ENCODE measurements at regions not wholly inside any gene's neighbourhood (a gene's known extent, or its start where the extent isn't known, plus 50 kb on each side); places are given as distances from the start of the nearest gene placed in this dataset.

DNA sequence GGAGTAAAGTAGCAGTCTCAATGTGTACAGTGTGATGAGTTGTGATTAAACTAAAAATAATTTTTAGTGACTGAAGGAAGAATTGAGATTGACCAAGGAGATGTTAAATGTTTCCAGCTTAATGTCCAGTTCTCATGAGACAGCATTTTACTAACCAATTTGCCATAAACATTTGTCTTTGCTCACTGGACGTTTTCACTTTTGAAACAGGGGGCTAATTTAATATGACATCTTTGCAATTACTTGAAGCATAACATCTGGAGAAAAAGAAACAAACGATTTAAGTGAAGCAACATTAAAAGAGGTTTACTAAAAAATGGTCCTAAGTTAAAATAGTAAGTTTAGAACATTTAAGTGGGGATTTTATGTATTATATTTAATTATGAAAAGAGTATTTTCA lies 443.8 kb downstream of the BCKDHB start:
- TF ChIP-seq, protein P1, sequence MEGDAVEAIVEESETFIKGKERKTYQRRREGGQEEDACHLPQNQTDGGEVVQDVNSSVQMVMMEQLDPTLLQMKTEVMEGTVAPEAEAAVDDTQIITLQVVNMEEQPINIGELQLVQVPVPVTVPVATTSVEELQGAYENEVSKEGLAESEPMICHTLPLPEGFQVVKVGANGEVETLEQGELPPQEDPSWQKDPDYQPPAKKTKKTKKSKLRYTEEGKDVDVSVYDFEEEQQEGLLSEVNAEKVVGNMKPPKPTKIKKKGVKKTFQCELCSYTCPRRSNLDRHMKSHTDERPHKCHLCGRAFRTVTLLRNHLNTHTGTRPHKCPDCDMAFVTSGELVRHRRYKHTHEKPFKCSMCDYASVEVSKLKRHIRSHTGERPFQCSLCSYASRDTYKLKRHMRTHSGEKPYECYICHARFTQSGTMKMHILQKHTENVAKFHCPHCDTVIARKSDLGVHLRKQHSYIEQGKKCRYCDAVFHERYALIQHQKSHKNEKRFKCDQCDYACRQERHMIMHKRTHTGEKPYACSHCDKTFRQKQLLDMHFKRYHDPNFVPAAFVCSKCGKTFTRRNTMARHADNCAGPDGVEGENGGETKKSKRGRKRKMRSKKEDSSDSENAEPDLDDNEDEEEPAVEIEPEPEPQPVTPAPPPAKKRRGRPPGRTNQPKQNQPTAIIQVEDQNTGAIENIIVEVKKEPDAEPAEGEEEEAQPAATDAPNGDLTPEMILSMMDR (IDR thresholded peaks at IDR 0.05; ENCODE audit: partially characterized antibody, unreplicated experiment) = no peak
- Mint-ChIP-seq H3K27ac (ENCODE audit: unreplicated experiment) (no peak overlapping the region), H3K36me3 (ENCODE audit: unreplicated experiment) (no peaks in the 10 kb centered on the region), H3K27me3 (ENCODE audit: unreplicated experiment) (no peaks in the 10 kb centered on the region), H3K4me1 (ENCODE audit: low read depth, unreplicated experiment) (peaks cover 19% of the 10 kb centered on the region), H3K9me3 (ENCODE audit: unreplicated experiment) (peaks cover 9% of the 10 kb centered on the region), H3K4me3 (ENCODE audit: unreplicated experiment) (no peak overlapping the region)
- DNase-seq = no peak

DNA sequence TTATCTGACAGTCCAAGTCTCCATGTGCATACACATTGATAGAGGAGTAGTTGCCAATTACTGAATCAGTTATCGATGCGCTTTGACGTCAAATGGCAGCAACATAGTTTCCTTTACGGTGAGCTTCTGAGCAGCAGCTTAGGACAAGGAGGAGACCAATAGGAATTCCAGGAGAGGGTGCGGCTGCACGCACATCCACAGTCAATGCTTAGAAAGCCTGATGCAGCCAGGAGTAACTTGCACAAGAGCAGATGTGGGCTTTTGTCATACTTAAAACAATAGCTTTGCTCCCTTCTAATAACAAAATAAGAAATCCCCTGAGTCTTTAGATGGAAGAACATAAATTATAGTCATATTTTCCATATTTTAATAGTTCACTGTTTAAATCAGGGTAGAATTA lies 442.1 kb downstream of the BCKDHB start:
- Mint-ChIP-seq H3K27ac (ENCODE audit: unreplicated experiment) (no peak overlapping the region), H3K4me3 (ENCODE audit: unreplicated experiment) (no peak overlapping the region), H3K4me1 (ENCODE audit: low read depth, unreplicated experiment) (peaks cover 23% of the 10 kb centered on the region), H3K27me3 (ENCODE audit: unreplicated experiment) (no peaks in the 10 kb centered on the region), H3K9me3 (ENCODE audit: unreplicated experiment) (peaks cover 9% of the 10 kb centered on the region), H3K36me3 (ENCODE audit: unreplicated experiment) (no peaks in the 10 kb centered on the region)
- TF ChIP-seq, protein P1 (IDR thresholded peaks at IDR 0.05; ENCODE audit: partially characterized antibody, unreplicated experiment) = no peak
- DNase-seq = no peak

DNA sequence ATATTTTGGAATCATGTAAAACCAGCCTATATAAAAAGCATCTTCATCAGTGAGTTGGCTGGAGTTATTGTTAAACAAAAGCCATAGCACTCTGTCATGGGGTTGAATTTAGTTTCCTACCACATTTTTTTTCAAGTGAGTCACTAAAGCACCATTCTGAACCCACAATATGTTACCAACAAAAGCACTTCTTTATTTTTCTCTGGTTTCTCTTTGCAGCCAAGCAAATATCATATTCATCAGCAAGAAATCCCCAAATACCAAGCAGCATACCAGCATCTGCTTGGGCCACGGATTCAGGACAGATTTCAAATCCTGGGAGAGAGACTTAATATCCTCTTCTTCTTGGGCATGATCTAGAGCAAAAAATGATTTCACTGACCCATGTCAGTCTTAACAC lies 441.4 kb downstream of the BCKDHB start:
- Mint-ChIP-seq H3K4me3 (ENCODE audit: unreplicated experiment) (no peak overlapping the region), H3K27ac (ENCODE audit: unreplicated experiment) (no peak overlapping the region), H3K4me1 (ENCODE audit: low read depth, unreplicated experiment) (peaks cover 17% of the 10 kb centered on the region), H3K27me3 (ENCODE audit: unreplicated experiment) (no peaks in the 10 kb centered on the region), H3K36me3 (ENCODE audit: unreplicated experiment) (no peaks in the 10 kb centered on the region), H3K9me3 (ENCODE audit: unreplicated experiment) (peaks cover 5% of the 10 kb centered on the region)
- TF ChIP-seq, protein P1 (IDR thresholded peaks at IDR 0.05; ENCODE audit: partially characterized antibody, unreplicated experiment) = no peak
- no peak for DNase-seq

DNA sequence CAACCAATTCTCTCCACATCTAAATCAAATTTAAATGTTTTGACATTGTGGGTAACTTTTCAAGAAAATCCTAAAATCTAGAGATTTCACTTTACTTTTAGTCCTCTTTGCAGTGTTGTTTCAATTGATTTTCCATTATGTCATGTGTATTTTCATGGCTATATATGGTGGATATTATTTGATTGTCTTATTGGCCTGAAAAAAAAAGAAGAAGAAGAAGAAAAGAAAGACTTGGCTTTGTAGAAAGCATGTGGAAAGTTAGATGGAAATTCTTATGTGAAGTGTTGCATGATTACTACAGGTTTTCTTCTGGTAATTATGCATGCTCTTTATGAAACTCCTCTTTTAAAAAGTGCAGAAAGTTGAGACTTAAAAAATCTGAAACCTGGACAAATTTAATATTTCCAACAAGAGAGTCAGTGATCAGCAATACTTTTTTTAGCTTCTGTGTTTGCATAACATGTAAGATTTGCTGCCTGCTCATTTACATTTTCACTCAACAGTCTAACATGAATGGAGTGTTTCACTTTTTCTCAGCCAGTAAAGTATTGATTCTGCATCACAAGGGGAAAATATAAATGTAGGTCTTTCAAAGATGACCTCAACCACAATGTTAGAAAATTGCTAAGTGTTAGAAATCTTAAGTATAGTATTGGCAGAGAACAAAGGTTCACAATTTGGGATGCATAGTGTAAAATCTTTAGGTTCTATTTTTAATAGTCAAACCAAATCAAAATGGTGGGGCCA lies 438.7 kb downstream of the BCKDHB start:
- peaks cover 2% of the 10 kb centered on the region for H3K9me3 Mint-ChIP-seq (ENCODE audit: unreplicated experiment)
- H3K4me3 Mint-ChIP-seq (ENCODE audit: unreplicated experiment) = no peak overlapping the region
- no peak overlapping the region for H3K27ac Mint-ChIP-seq (ENCODE audit: unreplicated experiment)
- no peaks in the 10 kb centered on the region for H3K27me3 Mint-ChIP-seq (ENCODE audit: unreplicated experiment)
- TF ChIP-seq, protein P1 (IDR thresholded peaks at IDR 0.05; ENCODE audit: partially characterized antibody, unreplicated experiment) = no peak
- DNase-seq = no peak
- H3K4me1 Mint-ChIP-seq (ENCODE audit: low read depth, unreplicated experiment) = peaks cover 14% of the 10 kb centered on the region
- H3K36me3 Mint-ChIP-seq (ENCODE audit: unreplicated experiment) = no peaks in the 10 kb centered on the region

DNA sequence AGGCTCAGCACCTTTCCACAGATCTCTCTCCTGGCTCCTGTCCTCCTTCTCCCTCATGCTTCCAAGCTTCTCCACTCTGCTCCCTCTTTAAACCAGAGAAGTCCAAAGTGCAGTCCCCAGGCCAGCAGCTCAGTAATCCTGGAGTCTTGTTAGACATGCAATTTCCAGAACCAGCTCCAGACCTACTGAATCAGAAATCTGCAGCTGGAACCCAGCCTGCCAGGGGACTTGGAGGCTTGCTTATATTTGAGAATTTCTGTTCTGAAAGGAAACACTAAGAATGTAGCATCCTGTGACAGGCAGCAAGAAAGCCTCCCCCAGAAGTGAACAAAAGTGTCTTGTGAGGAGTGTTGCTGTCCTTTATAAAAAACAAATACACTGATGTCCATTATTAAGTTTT lies 438.1 kb downstream of the BCKDHB start:
- no peak for DNase-seq
- no peak overlapping the region for H3K27ac Mint-ChIP-seq (ENCODE audit: unreplicated experiment)
- H3K27me3 Mint-ChIP-seq (ENCODE audit: unreplicated experiment) = no peaks in the 10 kb centered on the region
- peaks cover 2% of the 10 kb centered on the region for H3K9me3 Mint-ChIP-seq (ENCODE audit: unreplicated experiment)
- no peaks in the 10 kb centered on the region for H3K36me3 Mint-ChIP-seq (ENCODE audit: unreplicated experiment)
- H3K4me3 Mint-ChIP-seq (ENCODE audit: unreplicated experiment) = no peak overlapping the region
- H3K4me1 Mint-ChIP-seq (ENCODE audit: low read depth, unreplicated experiment) = peaks cover 14% of the 10 kb centered on the region
- TF ChIP-seq, protein P1 (IDR thresholded peaks at IDR 0.05; ENCODE audit: partially characterized antibody, unreplicated experiment) = no peak

Data from glutamatergic neuron (in vitro differentiated cells).